ENCODE measurements at regions not wholly inside any gene's neighbourhood (a gene's known extent, or its start where the extent isn't known, plus 50 kb on each side); places are given as distances from the start of the nearest gene placed in this dataset.

- H3K4me3 Mint-ChIP-seq: no peak overlapping the region
- TF ChIP-seq CTCF (IDR thresholded peaks at IDR 0.05): no peak
- TF ChIP-seq EZH2 (IDR thresholded peaks at IDR 0.05; ENCODE audit: borderline replicate concordance, insufficient read depth, low read depth, low read length, poor library complexity, severe bottlenecking): no peak
- ATAC-seq (ENCODE audit: low read depth): no peak
Measured at GRCh38 chr19:30271816-30272215, 100.4 kb upstream of the ZNF536 start.

GRCh38 chr19:30272554-30272953, 99.6 kb upstream of the ZNF536 start:
- no peak overlapping the region for H3K4me2 ChIP-seq (replicated peaks; ENCODE audit: low read depth, low read length, poor library complexity, severe bottlenecking)
- no peak for TF ChIP-seq EZH2 (IDR thresholded peaks at IDR 0.05; ENCODE audit: borderline replicate concordance, insufficient read depth, low read depth, low read length, poor library complexity, severe bottlenecking)
- no peak for TF ChIP-seq CTCF (IDR thresholded peaks at IDR 0.05)
- no peaks in the 10 kb centered on the region for H3K36me3 ChIP-seq (replicated peaks in 1 of 2; ENCODE audit: control extremely low read depth in 1 of 2, control insufficient read depth in 1 of 2, extremely low read depth in 1 of 2, insufficient read depth in 2 of 2, low read length in 1 of 2)
- CTCF ChIA-PET: interaction anchor here (0.6 kb wide), 1 partner anchor 25 kb away, joined by 3 read pairs; no protein-coding TSS in a partner anchor
- Mint-ChIP-seq H3K9me3 (ENCODE audit: insufficient read depth) (peaks cover 7% of the 10 kb centered on the region), H3K27ac (no peak overlapping the region), H3K27me3 (peaks cover 6% of the 10 kb centered on the region), H3K4me3 (no peak overlapping the region), H3K4me1 (no peaks in the 10 kb centered on the region)
- POLR2A ChIA-PET: no interaction called here
- no peak overlapping the region for H3K4me3 ChIP-seq (ENCODE audit: control extremely low read depth in 1 of 5, extremely low read depth in 1 of 5, insufficient read depth in 1 of 5, low read depth in 2 of 5, low read length in 4 of 5)
- WGBS (ENCODE audit: insufficient coverage): 88% methylated on average over 1 of the region's 3 CpGs
- H3K9me3 ChIP-seq (ENCODE audit: control extremely low read depth in 1 of 3, control insufficient read depth in 2 of 3, insufficient read depth in 1 of 3, low read length in 2 of 3): peaks cover 0 to 24% (median 0%) of the 10 kb centered on the region in 3 donors
- no peaks in the 10 kb centered on the region for H3K79me2 ChIP-seq (ENCODE audit: control insufficient read depth, insufficient read depth, low read length)
- H3K9ac ChIP-seq (ENCODE audit: low read length): no peak overlapping the region
- H4K20me1 ChIP-seq (ENCODE audit: control insufficient read depth, insufficient read depth, low read length, poor library complexity, severe bottlenecking): no peaks in the 10 kb centered on the region
- DNase-seq: no peak
- no peak overlapping the region for H2AFZ ChIP-seq (ENCODE audit: insufficient read depth, low read depth, low read length, poor library complexity, severe bottlenecking)
- H3K27ac ChIP-seq (ENCODE audit: low read length in 2 of 2): no peak overlapping the region
- H3K4me1 ChIP-seq (ENCODE audit: control insufficient read depth in 2 of 2, insufficient read depth in 2 of 2, low read length in 2 of 2): no peaks in the 10 kb centered on the region
- H3K27me3 ChIP-seq (replicated peaks in 1 of 4; ENCODE audit: control extremely low read depth in 1 of 4, control insufficient read depth in 3 of 4, insufficient read depth in 4 of 4, low read length in 3 of 4): no peaks in the 10 kb centered on the region
- ATAC-seq (ENCODE audit: low read depth): no peak
- intact Hi-C loops (cut with micrococcal nuclease): no loop called here

More at GRCh38 chr19:30271816-30272215, 100.4 kb upstream of the ZNF536 start:
- H3K9me3 ChIP-seq (ENCODE audit: control extremely low read depth in 1 of 3, control insufficient read depth in 2 of 3, insufficient read depth in 1 of 3, low read length in 2 of 3): peaks cover 0 to 23% (median 0%) of the 10 kb centered on the region in 3 donors
- no peaks in the 10 kb centered on the region for H4K20me1 ChIP-seq (ENCODE audit: control insufficient read depth, insufficient read depth, low read length, poor library complexity, severe bottlenecking)
- no peak overlapping the region for H3K4me3 ChIP-seq (ENCODE audit: control extremely low read depth in 1 of 5, extremely low read depth in 1 of 5, insufficient read depth in 1 of 5, low read depth in 2 of 5, low read length in 4 of 5)
- no peaks in the 10 kb centered on the region for H3K4me1 ChIP-seq (ENCODE audit: control insufficient read depth in 2 of 2, insufficient read depth in 2 of 2, low read length in 2 of 2)
- Mint-ChIP-seq H3K27me3 (peaks cover 6% of the 10 kb centered on the region), H3K4me1 (no peaks in the 10 kb centered on the region), H3K9me3 (ENCODE audit: insufficient read depth) (peaks cover 7% of the 10 kb centered on the region), H3K27ac (no peak overlapping the region)
- ChIA-PET CTCF (no interaction called here), POLR2A (no interaction called here)
- no peak overlapping the region for H3K27ac ChIP-seq (ENCODE audit: low read length in 2 of 2)
- WGBS (ENCODE audit: insufficient coverage): 96% methylated on average over 2 of the region's 5 CpGs
- H3K79me2 ChIP-seq (ENCODE audit: control insufficient read depth, insufficient read depth, low read length): no peaks in the 10 kb centered on the region
- H3K27me3 ChIP-seq (replicated peaks in 1 of 4; ENCODE audit: control extremely low read depth in 1 of 4, control insufficient read depth in 3 of 4, insufficient read depth in 4 of 4, low read length in 3 of 4): no peaks in the 10 kb centered on the region
- no peak for DNase-seq
- no peak overlapping the region for H3K9ac ChIP-seq (ENCODE audit: low read length)
- no peaks in the 10 kb centered on the region for H3K36me3 ChIP-seq (replicated peaks in 1 of 2; ENCODE audit: control extremely low read depth in 1 of 2, control insufficient read depth in 1 of 2, extremely low read depth in 1 of 2, insufficient read depth in 2 of 2, low read length in 1 of 2)
- H3K4me2 ChIP-seq (replicated peaks; ENCODE audit: low read depth, low read length, poor library complexity, severe bottlenecking): no peak overlapping the region
- no peak overlapping the region for H2AFZ ChIP-seq (ENCODE audit: insufficient read depth, low read depth, low read length, poor library complexity, severe bottlenecking)
- intact Hi-C loops (cut with micrococcal nuclease): no loop called here
